IMR-90 (cell line): ENCODE measurements at regions not wholly inside any gene's neighbourhood (a gene's known extent, or its start where the extent isn't known, plus 50 kb on each side); places are given as distances from the start of the nearest gene placed in this dataset.

ENCODE experiments used
- CTCF ChIP-seq: conservative IDR thresholded peaks from 2 replicates; pipeline ENCODE4 v1.5.1; 2012; ENCODE audit warnings: mild to moderate bottlenecking, low read depth, low read length, improper control_type of control experiment
- ELK1 ChIP-seq: fragments of 150-350 bp; IDR thresholded peaks from 2 replicates; pipeline ENCODE4 v1.6.1; 2016; ENCODE audit warnings: low read depth, mild to moderate bottlenecking, low read length, moderate library complexity, borderline replicate concordance
- SMC3 ChIP-seq: fragments of 150-350 bp; IDR thresholded peaks from 2 replicates; pipeline ENCODE4 v1.6.1; 2016; ENCODE audit warnings: low read depth, mild to moderate bottlenecking, antibody characterized with exemption, low read length, moderate library complexity

- TF ChIP-seq ELK1, result no peak
- TF ChIP-seq SMC3, result no peak
- no peak for TF ChIP-seq CTCF
Observed at GRCh38 chr13:69283301-69283700, 824.3 kb upstream of the ATXN8OS start.
